ENCODE measurements at regions not wholly inside any gene's neighbourhood (a gene's known extent, or its start where the extent isn't known, plus 50 kb on each side); places are given as distances from the start of the nearest gene placed in this dataset.

DNA sequence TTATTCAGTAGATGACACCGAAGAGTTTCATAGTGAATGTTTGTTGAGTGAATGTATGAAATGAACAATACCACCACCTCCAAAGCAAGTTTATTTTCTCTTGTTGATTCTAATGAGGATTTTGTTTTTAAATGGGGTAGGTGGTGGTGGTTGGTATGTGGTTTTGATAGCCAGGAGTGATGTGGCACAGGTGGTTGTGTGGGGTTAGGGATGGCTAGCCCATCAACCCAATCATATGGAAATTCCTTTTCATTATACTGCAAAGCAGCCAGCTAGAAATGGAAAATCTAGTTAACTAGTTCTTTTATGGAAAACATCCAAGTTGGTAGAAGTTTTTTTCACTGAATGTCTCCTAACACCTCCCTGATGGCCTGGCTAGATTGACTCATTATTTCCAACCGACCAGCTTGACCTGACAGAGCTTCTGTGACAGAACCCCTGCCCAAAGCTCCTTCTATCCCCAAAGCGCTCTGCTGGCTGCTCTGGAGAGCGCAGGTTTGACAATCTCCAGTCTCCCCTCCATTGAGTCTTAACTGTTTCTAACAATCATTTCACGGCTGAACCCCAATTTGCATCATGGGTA is 376.9 kb downstream of the MTX2 start:
- no peak for TF ChIP-seq SNAI2 (CRISPR knock-in tag; IDR thresholded peaks at IDR 0.05)
- TF ChIP-seq ZC3H10 (CRISPR knock-in tag; IDR thresholded peaks at IDR 0.05), result no peak
- no peak for TF ChIP-seq ZNF8 (CRISPR knock-in tag; IDR thresholded peaks at IDR 0.05)
- TF ChIP-seq, protein P1, sequence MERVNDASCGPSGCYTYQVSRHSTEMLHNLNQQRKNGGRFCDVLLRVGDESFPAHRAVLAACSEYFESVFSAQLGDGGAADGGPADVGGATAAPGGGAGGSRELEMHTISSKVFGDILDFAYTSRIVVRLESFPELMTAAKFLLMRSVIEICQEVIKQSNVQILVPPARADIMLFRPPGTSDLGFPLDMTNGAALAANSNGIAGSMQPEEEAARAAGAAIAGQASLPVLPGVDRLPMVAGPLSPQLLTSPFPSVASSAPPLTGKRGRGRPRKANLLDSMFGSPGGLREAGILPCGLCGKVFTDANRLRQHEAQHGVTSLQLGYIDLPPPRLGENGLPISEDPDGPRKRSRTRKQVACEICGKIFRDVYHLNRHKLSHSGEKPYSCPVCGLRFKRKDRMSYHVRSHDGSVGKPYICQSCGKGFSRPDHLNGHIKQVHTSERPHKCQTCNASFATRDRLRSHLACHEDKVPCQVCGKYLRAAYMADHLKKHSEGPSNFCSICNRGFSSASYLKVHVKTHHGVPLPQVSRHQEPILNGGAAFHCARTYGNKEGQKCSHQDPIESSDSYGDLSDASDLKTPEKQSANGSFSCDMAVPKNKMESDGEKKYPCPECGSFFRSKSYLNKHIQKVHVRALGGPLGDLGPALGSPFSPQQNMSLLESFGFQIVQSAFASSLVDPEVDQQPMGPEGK (CRISPR knock-in tag; IDR thresholded peaks at IDR 0.05; ENCODE audit: borderline replicate concordance), result no peak
- TF ChIP-seq ISL1 (CRISPR knock-in tag; IDR thresholded peaks at IDR 0.05), result no peak
